ENCODE measurements at regions not wholly inside any gene's neighbourhood (a gene's known extent, or its start where the extent isn't known, plus 50 kb on each side); places are given as distances from the start of the nearest gene placed in this dataset.

- Histone ChIP-seq H2AFZ (ENCODE audit: low read depth, low read length) (no peak overlapping the region), H3K4me1 (ENCODE audit: low read length) (no peaks in the 10 kb centered on the region), H3K9me3 (ENCODE audit: insufficient read depth, low read length) (no peaks in the 10 kb centered on the region), H3K9ac (ENCODE audit: low read length) (no peak overlapping the region), H3K27ac (ENCODE audit: low read length) (no peak overlapping the region), H3K36me3 (replicated peaks; ENCODE audit: low read depth, low read length) (no peaks in the 10 kb centered on the region), H4K20me1 (ENCODE audit: insufficient read depth, low read length) (no peaks in the 10 kb centered on the region), H3K4me2 (ENCODE audit: low read length) (no peak overlapping the region), H3K79me2 (ENCODE audit: low read length) (no peaks in the 10 kb centered on the region), H3K4me3 (ENCODE audit: low read length) (no peak overlapping the region), H3K27me3 (ENCODE audit: low read depth, low read length) (no peaks in the 10 kb centered on the region)
- TF ChIP-seq, protein P1, sequence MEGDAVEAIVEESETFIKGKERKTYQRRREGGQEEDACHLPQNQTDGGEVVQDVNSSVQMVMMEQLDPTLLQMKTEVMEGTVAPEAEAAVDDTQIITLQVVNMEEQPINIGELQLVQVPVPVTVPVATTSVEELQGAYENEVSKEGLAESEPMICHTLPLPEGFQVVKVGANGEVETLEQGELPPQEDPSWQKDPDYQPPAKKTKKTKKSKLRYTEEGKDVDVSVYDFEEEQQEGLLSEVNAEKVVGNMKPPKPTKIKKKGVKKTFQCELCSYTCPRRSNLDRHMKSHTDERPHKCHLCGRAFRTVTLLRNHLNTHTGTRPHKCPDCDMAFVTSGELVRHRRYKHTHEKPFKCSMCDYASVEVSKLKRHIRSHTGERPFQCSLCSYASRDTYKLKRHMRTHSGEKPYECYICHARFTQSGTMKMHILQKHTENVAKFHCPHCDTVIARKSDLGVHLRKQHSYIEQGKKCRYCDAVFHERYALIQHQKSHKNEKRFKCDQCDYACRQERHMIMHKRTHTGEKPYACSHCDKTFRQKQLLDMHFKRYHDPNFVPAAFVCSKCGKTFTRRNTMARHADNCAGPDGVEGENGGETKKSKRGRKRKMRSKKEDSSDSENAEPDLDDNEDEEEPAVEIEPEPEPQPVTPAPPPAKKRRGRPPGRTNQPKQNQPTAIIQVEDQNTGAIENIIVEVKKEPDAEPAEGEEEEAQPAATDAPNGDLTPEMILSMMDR (IDR thresholded peaks at IDR 0.05; ENCODE audit: low read depth, low read length), result no peak
- TF ChIP-seq EZH2phosphoT487 (IDR thresholded peaks at IDR 0.05; ENCODE audit: low read depth), result no peak
Observed at GRCh38 chr12:82223426-82223825, 134.8 kb downstream of the CCDC59 start.

- H3K27me3 ChIP-seq (ENCODE audit: low read depth, low read length), result no peaks in the 10 kb centered on the region
- H3K36me3 ChIP-seq (replicated peaks; ENCODE audit: low read depth, low read length), result no peaks in the 10 kb centered on the region
- no peak overlapping the region for H3K9ac ChIP-seq (ENCODE audit: low read length)
- no peaks in the 10 kb centered on the region for H4K20me1 ChIP-seq (ENCODE audit: insufficient read depth, low read length)
- no peak overlapping the region for H2AFZ ChIP-seq (ENCODE audit: low read depth, low read length)
- H3K27ac ChIP-seq (ENCODE audit: low read length), result no peak overlapping the region
- H3K79me2 ChIP-seq (ENCODE audit: low read length), result no peaks in the 10 kb centered on the region
- H3K4me3 ChIP-seq (ENCODE audit: low read length), result no peak overlapping the region
- no peaks in the 10 kb centered on the region for H3K9me3 ChIP-seq (ENCODE audit: insufficient read depth, low read length)
- no peaks in the 10 kb centered on the region for H3K4me1 ChIP-seq (ENCODE audit: low read length)
- H3K4me2 ChIP-seq (ENCODE audit: low read length), result no peak overlapping the region
- TF ChIP-seq, protein P1 (IDR thresholded peaks at IDR 0.05; ENCODE audit: low read depth, low read length), result no peak
- TF ChIP-seq EZH2phosphoT487 (IDR thresholded peaks at IDR 0.05; ENCODE audit: low read depth), result no peak
Observed at GRCh38 chr12:82216475-82216874, 141.7 kb downstream of the CCDC59 start.

GRCh38 chr12:82213761-82214160 lies 144.4 kb downstream of the CCDC59 start:
- H3K9ac ChIP-seq (ENCODE audit: low read length), result no peak overlapping the region
- no peaks in the 10 kb centered on the region for H4K20me1 ChIP-seq (ENCODE audit: insufficient read depth, low read length)
- no peak overlapping the region for H2AFZ ChIP-seq (ENCODE audit: low read depth, low read length)
- TF ChIP-seq, protein P1 (IDR thresholded peaks at IDR 0.05; ENCODE audit: low read depth, low read length), result no peak
- no peak for TF ChIP-seq EZH2phosphoT487 (IDR thresholded peaks at IDR 0.05; ENCODE audit: low read depth)
- H3K27me3 ChIP-seq (ENCODE audit: low read depth, low read length), result no peaks in the 10 kb centered on the region
- H3K4me1 ChIP-seq (ENCODE audit: low read length), result no peaks in the 10 kb centered on the region
- no peaks in the 10 kb centered on the region for H3K79me2 ChIP-seq (ENCODE audit: low read length)
- no peak overlapping the region for H3K4me2 ChIP-seq (ENCODE audit: low read length)
- no peaks in the 10 kb centered on the region for H3K36me3 ChIP-seq (replicated peaks; ENCODE audit: low read depth, low read length)
- H3K9me3 ChIP-seq (ENCODE audit: insufficient read depth, low read length), result no peaks in the 10 kb centered on the region
- H3K27ac ChIP-seq (ENCODE audit: low read length), result no peak overlapping the region
- H3K4me3 ChIP-seq (ENCODE audit: low read length), result no peak overlapping the region

DNA sequence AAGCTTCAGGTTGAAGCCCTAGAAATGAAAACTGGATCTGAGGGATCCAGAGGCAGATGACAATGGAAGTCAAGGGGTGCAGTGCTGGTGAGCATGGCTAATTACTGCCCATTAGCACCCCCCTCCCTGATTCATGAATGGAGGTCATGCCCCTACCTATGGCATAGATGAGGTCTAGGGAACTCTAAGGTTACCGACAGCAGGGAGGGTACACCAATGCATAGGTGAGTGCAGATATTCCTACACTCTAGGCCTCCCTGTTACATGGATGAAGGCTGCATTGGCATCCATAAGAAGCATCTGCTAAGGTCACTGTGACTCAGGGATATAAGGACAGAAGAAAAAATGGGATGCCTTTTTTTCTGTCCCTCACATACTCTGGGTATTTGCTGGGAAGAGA lies 147.3 kb downstream of the CCDC59 start:
- Histone ChIP-seq H3K4me3 (ENCODE audit: low read length) (no peak overlapping the region), H3K27ac (ENCODE audit: low read length) (no peak overlapping the region), H2AFZ (ENCODE audit: low read depth, low read length) (no peak overlapping the region), H3K79me2 (ENCODE audit: low read length) (no peaks in the 10 kb centered on the region), H3K4me1 (ENCODE audit: low read length) (no peaks in the 10 kb centered on the region), H4K20me1 (ENCODE audit: insufficient read depth, low read length) (no peaks in the 10 kb centered on the region), H3K9ac (ENCODE audit: low read length) (no peak overlapping the region), H3K27me3 (ENCODE audit: low read depth, low read length) (no peaks in the 10 kb centered on the region), H3K9me3 (ENCODE audit: insufficient read depth, low read length) (no peaks in the 10 kb centered on the region), H3K36me3 (replicated peaks; ENCODE audit: low read depth, low read length) (no peaks in the 10 kb centered on the region), H3K4me2 (ENCODE audit: low read length) (no peak overlapping the region)
- no peak for TF ChIP-seq EZH2phosphoT487 (IDR thresholded peaks at IDR 0.05; ENCODE audit: low read depth)

DNA sequence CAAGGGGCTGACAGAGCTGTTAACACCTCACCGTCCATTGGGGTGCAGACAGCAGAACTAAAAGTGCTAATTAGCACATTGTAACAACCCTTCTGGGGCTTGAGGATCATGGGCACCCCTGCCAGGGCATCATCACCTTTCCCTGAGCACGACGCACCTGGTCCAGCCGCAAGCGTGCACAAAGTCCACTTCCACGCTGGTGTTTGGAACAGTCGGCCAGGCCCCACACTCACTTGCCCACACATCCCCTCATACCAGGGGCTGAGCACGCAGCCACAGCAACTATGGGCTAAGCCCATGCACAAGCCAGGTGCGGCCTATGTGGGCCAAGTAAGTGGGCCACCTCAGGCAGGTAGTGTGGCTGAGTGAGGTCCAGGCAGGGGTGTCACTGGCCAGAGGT lies 148.7 kb downstream of the CCDC59 start:
- Histone ChIP-seq H4K20me1 (ENCODE audit: insufficient read depth, low read length) (no peaks in the 10 kb centered on the region), H3K4me2 (ENCODE audit: low read length) (no peak overlapping the region), H3K9me3 (ENCODE audit: insufficient read depth, low read length) (no peaks in the 10 kb centered on the region), H3K9ac (ENCODE audit: low read length) (no peak overlapping the region), H3K79me2 (ENCODE audit: low read length) (no peaks in the 10 kb centered on the region), H2AFZ (ENCODE audit: low read depth, low read length) (no peak overlapping the region), H3K4me1 (ENCODE audit: low read length) (no peaks in the 10 kb centered on the region), H3K36me3 (replicated peaks; ENCODE audit: low read depth, low read length) (no peaks in the 10 kb centered on the region), H3K4me3 (ENCODE audit: low read length) (no peak overlapping the region), H3K27ac (ENCODE audit: low read length) (no peak overlapping the region), H3K27me3 (ENCODE audit: low read depth, low read length) (no peaks in the 10 kb centered on the region)
- TF ChIP-seq, protein P1 (IDR thresholded peaks at IDR 0.05; ENCODE audit: low read depth, low read length), result no peak
- TF ChIP-seq EZH2phosphoT487 (IDR thresholded peaks at IDR 0.05; ENCODE audit: low read depth), result no peak
